ENCODE measurements at regions not wholly inside any gene's neighbourhood (a gene's known extent, or its start where the extent isn't known, plus 50 kb on each side); places are given as distances from the start of the nearest gene placed in this dataset.

GRCh38 chr10:124252097-124252715 is 158.8 kb upstream of the CHST15 start:
- H3K9me3 ChIP-seq (ENCODE audit: control insufficient read depth, insufficient read depth, low read depth, low read length): no peaks in the 10 kb centered on the region
- CTCF ChIA-PET: interaction anchor here (0.7 to 1.5 kb wide), 3 partner anchors 15 to 167 kb away, joined by 3 to 6 read pairs (median 3); no protein-coding TSS in a partner anchor
- TF ChIP-seq ZNF280C (tag by site-specific recombination; IDR thresholded peaks at IDR 0.05): no peak
- no peak for TF ChIP-seq ZNF670 (tag by site-specific recombination; IDR thresholded peaks at IDR 0.05; ENCODE audit: low read depth)
- TF ChIP-seq ZNF677 (tag by site-specific recombination; IDR thresholded peaks at IDR 0.05): peak; percentile 94
- no peak for TF ChIP-seq PATZ1 (tag by site-specific recombination; IDR thresholded peaks at IDR 0.05)
- no peak for TF ChIP-seq ZNF777 (tag by site-specific recombination; IDR thresholded peaks at IDR 0.05; ENCODE audit: borderline replicate concordance)
- no peak for TF ChIP-seq ZFP37 (tag by site-specific recombination; IDR thresholded peaks at IDR 0.05)
- POLR2A ChIA-PET: no interaction called here
- H3K4me1 ChIP-seq (ENCODE audit: control insufficient read depth, insufficient read depth, low read length): no peaks in the 10 kb centered on the region
- no peak overlapping the region for H3K4me3 ChIP-seq (ENCODE audit: low read depth, low read length)
- no peak overlapping the region for H3K27ac ChIP-seq (ENCODE audit: extremely low read depth, low read depth, low read length)
- H3K36me3 ChIP-seq (ENCODE audit: control insufficient read depth in 2 of 2, insufficient read depth in 1 of 2, low read length in 2 of 2): no peaks in the 10 kb centered on the region

GRCh38 chr10:124251317-124252065 is 158.1 kb upstream of the CHST15 start:
- Histone ChIP-seq H3K9me3 (ENCODE audit: control insufficient read depth, insufficient read depth, low read depth, low read length) (no peaks in the 10 kb centered on the region), H3K4me1 (ENCODE audit: control insufficient read depth, insufficient read depth, low read length) (no peaks in the 10 kb centered on the region), H3K27ac (ENCODE audit: extremely low read depth, low read depth, low read length) (no peak overlapping the region), H3K36me3 (ENCODE audit: control insufficient read depth in 2 of 2, insufficient read depth in 1 of 2, low read length in 2 of 2) (no peaks in the 10 kb centered on the region), H3K4me3 (ENCODE audit: low read depth, low read length) (no peak overlapping the region)
- no peak for TF ChIP-seq MYNN (tag by site-specific recombination; IDR thresholded peaks at IDR 0.05; ENCODE audit: borderline replicate concordance)
- TF ChIP-seq ZNF529 (tag by site-specific recombination; IDR thresholded peaks at IDR 0.05; ENCODE audit: insufficient replicate concordance): no peak
- ChIA-PET POLR2A (no interaction called here), CTCF (interaction anchor here (0.6 to 1.7 kb wide), 5 partner anchors 13 to 166 kb away, joined by 3 to 6 read pairs (median 4); no protein-coding TSS in a partner anchor)

GRCh38 chr10:124250506-124250905 is 157.1 kb upstream of the CHST15 start:
- POLR2A ChIA-PET: no interaction called here
- TF ChIP-seq ZNF76 (tag by site-specific recombination; IDR thresholded peaks at IDR 0.05; ENCODE audit: borderline replicate concordance, low read depth): no peak
- no peak for TF ChIP-seq ZNF521 (tag by site-specific recombination; IDR thresholded peaks at IDR 0.05)
- no peak for TF ChIP-seq REST (tag by site-specific recombination; IDR thresholded peaks at IDR 0.05)
- TF ChIP-seq ZNF398 (tag by site-specific recombination; IDR thresholded peaks at IDR 0.05): no peak
- no peak for TF ChIP-seq ZNF112 (tag by site-specific recombination; IDR thresholded peaks at IDR 0.05)
- no peak for TF ChIP-seq PRDM10 (tag by site-specific recombination; IDR thresholded peaks at IDR 0.05)
- TF ChIP-seq KLF10 (tag by site-specific recombination; IDR thresholded peaks at IDR 0.05): no peak

More at GRCh38 chr10:124250506-124250905, 157.1 kb upstream of the CHST15 start:
- no peaks in the 10 kb centered on the region for H3K9me3 ChIP-seq (ENCODE audit: control insufficient read depth, insufficient read depth, low read depth, low read length)
- H3K27ac ChIP-seq (ENCODE audit: extremely low read depth, low read depth, low read length): no peak overlapping the region
- no peaks in the 10 kb centered on the region for H3K36me3 ChIP-seq (ENCODE audit: control insufficient read depth in 2 of 2, insufficient read depth in 1 of 2, low read length in 2 of 2)
- CTCF ChIA-PET: interaction anchor here (0.6 to 1.7 kb wide), 3 partner anchors 11 to 20 kb away, joined by 3 to 5 read pairs (median 4); no protein-coding TSS in a partner anchor
- H3K4me3 ChIP-seq (ENCODE audit: low read depth, low read length): no peak overlapping the region
- no peaks in the 10 kb centered on the region for H3K4me1 ChIP-seq (ENCODE audit: control insufficient read depth, insufficient read depth, low read length)

Data from HEK293 (cell line).